BJ (cell line): ENCODE measurements at regions not wholly inside any gene's neighbourhood (a gene's known extent, or its start where the extent isn't known, plus 50 kb on each side); places are given as distances from the start of the nearest gene placed in this dataset.

Source experiments
- CTCF ChIA-PET: fragments of 350-600 bp; formaldehyde crosslinking; extraction: SDS; loops from one replicate; lab custom pipeline; 2021; ENCODE audit warnings: antibody characterized with exemption, inconsistent platforms; lab: Yijun Ruan, JAX
- POLR2A ChIA-PET: fragments of 300-600 bp; sonication (Branson Sonifier 250); formaldehyde crosslinking; extraction: SDS; loops from one replicate; lab custom pipeline; 2021; ENCODE audit warnings: antibody characterized with exemption; lab: Charles Lee
- DNase-seq: peaks from one replicate; pipeline ENCODE4 v3.0.0-alpha.2; 2011; ENCODE audit warnings: low read depth
- H3K27me3 ChIP-seq: 2 replicates; pipeline ENCODE4 v1.6.0; 2011; ENCODE audit warnings: low read length; ENCODE audit not compliant: control insufficient read depth, insufficient read depth
- H3K36me3 ChIP-seq: 2 replicates; pipeline ENCODE4 v1.5.1; 2011; ENCODE audit warnings: low read length; ENCODE audit not compliant: control insufficient read depth, insufficient read depth
- H3K4me3 ChIP-seq: 2 replicates; pipeline ENCODE4 v1.5.1; 2011; ENCODE audit warnings: low read depth, mild to moderate bottlenecking, control low read depth, low read length
- TF ChIP-seq, protein P1 (sequence below): IDR thresholded peaks from 2 replicates; pipeline ENCODE4 v1.5.1; 2011; ENCODE audit warnings: low read depth, mild to moderate bottlenecking, control low read depth, inconsistent platforms, low read length, moderate library complexity; ENCODE audit not compliant: insufficient read depth

DNA sequence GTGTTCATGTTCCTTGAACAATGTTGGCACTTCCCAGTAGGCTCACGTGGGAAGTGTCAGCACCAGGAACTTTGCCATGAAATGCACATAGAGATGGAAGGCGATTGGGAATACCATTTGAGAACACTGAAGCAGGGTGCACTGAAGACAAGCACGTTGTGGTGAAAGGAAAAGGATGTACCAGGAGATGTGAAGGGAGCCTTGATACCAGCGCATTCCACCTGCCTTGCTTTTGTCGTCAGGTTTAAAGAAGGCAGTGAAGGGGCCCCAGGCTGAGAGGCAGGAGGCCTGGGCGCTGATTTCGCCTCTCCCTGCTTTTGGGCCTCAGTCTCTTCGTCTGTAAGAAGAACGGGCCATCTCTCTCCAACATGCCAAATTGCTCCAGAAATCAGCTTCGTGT lies 194.5 kb upstream of the HES1 start:
- Histone ChIP-seq H3K27me3 (peaks cover 1% of the 10 kb centered on the region; the same call in 1 of the 2 replicates), H3K36me3 (no peaks in the 10 kb centered on the region), H3K4me3 (no peak overlapping the region)
- DNase-seq: no peak
- TF ChIP-seq, protein P1, sequence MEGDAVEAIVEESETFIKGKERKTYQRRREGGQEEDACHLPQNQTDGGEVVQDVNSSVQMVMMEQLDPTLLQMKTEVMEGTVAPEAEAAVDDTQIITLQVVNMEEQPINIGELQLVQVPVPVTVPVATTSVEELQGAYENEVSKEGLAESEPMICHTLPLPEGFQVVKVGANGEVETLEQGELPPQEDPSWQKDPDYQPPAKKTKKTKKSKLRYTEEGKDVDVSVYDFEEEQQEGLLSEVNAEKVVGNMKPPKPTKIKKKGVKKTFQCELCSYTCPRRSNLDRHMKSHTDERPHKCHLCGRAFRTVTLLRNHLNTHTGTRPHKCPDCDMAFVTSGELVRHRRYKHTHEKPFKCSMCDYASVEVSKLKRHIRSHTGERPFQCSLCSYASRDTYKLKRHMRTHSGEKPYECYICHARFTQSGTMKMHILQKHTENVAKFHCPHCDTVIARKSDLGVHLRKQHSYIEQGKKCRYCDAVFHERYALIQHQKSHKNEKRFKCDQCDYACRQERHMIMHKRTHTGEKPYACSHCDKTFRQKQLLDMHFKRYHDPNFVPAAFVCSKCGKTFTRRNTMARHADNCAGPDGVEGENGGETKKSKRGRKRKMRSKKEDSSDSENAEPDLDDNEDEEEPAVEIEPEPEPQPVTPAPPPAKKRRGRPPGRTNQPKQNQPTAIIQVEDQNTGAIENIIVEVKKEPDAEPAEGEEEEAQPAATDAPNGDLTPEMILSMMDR: no peak
- CTCF ChIA-PET: no interaction called here
- POLR2A ChIA-PET: no interaction called here

DNA sequence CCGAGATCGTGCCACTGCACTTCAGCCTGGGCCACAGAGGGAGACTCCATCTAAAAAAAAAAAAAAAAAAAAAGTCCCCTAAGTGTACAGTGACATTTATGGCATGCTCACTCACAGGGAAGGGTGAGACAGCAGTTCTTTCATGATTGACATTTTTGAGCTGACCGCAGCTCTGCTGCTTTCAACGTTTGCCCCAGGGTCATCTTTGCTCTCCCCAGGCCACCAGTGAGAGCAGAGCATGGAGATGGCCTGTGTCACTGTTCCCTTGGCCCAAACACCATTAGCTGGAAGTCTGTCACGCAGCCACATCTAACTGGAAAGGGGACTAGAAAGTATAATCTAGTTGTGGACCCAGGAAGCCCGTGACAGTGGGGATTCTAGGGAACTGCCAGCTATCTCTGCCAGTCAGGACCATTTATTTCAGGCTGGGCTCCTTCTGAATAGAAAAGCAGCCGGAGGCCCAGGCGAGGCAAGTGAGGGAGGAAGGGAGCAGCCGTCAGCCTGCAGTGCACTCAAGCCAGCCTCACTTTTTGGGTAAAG lies 193.4 kb upstream of the HES1 start:
- TF ChIP-seq, protein P1: no peak
- no peak for DNase-seq
- ChIA-PET CTCF (no interaction called here), POLR2A (no interaction called here)
- Histone ChIP-seq H3K27me3 (peaks cover 1% of the 10 kb centered on the region; the same call in 1 of the 2 replicates), H3K4me3 (no peak overlapping the region), H3K36me3 (no peaks in the 10 kb centered on the region)

DNA sequence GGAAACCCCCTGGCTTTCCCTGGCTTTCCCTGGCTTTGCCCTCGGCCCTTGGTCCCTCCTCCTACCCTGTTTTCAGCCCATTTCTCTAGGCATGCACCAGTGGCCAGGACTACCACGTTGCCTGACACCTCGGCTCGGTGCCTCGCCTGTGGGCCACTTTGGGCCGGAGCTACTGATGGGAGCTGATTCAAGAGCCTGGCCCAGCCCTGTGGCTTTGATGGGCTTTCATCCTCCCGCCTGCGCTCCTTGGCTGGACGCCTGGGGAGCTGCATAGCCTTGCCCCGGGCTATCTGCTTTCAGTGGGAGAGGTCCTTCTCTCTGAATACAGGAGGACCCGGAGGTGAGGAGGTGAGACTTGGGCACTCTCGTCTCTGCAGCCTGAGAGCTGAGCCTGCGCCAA lies 192.7 kb upstream of the HES1 start:
- Histone ChIP-seq H3K36me3 (no peaks in the 10 kb centered on the region), H3K4me3 (no peak overlapping the region), H3K27me3 (peaks cover 1% of the 10 kb centered on the region; the same call in 1 of the 2 replicates)
- DNase-seq: no peak
- POLR2A ChIA-PET: no interaction called here
- CTCF ChIA-PET: no interaction called here
- TF ChIP-seq, protein P1: no peak

DNA sequence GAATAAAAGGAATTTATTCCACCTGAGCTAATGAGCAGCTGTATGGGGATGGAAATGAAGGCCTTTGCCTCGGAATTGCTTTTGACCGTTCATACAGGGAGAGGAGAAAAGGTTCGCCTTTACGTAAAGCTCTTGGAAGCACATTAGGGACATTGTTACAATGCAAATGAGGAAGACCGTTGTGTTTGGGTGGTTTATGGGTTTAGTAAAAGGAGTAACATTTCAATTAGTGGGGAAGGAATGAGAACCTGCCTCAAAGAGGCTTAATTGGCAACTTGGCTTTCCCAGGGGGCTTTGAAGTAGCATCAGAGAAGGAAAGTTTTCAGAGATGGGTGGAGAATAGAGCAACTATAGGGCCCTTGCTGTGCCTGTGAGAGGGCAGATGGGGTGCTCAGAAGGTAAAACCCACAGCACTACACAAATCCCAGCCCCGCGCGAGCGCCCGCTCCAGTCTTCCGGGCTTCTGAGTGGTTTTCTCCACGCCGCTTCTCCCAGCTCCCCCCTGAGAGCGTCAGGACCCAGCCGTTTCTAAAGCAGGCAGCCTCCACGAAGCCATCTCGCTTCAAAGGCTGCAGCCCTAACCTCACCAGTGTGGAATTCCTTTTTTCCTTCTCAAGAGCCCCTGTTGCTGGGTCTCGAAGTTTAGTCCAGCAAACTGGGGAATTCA lies 192.0 kb upstream of the HES1 start:
- Histone ChIP-seq H3K36me3 (no peaks in the 10 kb centered on the region), H3K27me3 (peaks cover 1% of the 10 kb centered on the region; the same call in 1 of the 2 replicates), H3K4me3 (no peak overlapping the region)
- DNase-seq: no peak
- POLR2A ChIA-PET: no interaction called here
- TF ChIP-seq, protein P1: no peak
- CTCF ChIA-PET: no interaction called here

DNA sequence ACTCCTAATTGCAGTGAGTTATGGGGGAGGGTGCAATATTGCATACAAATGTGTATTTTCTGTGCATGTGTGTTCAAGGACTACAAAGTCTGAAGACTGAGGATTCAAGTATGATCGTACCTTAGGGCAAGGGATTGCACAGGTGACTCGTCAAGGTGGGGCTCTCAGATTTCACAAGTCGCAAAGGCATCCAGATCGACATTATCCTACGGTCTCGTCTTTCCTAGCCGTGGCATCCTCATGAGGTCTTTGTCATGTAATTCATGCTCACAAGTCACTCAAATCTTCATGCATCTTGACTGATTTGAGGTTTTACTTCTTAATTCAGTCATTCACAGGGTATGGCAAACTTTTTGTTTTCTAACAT lies 191.4 kb upstream of the HES1 start:
- ChIA-PET CTCF (no interaction called here), POLR2A (no interaction called here)
- TF ChIP-seq, protein P1: no peak
- H3K4me3 ChIP-seq: no peak overlapping the region
- H3K27me3 ChIP-seq: peaks cover 1% of the 10 kb centered on the region; the same call in 1 of the 2 replicates
- DNase-seq: no peak
- no peaks in the 10 kb centered on the region for H3K36me3 ChIP-seq
